HG03354 (cell line): ENCODE measurements at regions not wholly inside any gene's neighbourhood (a gene's known extent, or its start where the extent isn't known, plus 50 kb on each side); places are given as distances from the start of the nearest gene placed in this dataset.

ENCODE experiments used
- ATAC-seq: cut with Tn5 transposase; IDR thresholded peaks from one replicate; pipeline ENCODE4 v1.9.1; 2021; ENCODE audit warnings: mild to moderate bottlenecking; ENCODE audit not compliant: unreplicated experiment, poor library complexity, severe bottlenecking

DNA sequence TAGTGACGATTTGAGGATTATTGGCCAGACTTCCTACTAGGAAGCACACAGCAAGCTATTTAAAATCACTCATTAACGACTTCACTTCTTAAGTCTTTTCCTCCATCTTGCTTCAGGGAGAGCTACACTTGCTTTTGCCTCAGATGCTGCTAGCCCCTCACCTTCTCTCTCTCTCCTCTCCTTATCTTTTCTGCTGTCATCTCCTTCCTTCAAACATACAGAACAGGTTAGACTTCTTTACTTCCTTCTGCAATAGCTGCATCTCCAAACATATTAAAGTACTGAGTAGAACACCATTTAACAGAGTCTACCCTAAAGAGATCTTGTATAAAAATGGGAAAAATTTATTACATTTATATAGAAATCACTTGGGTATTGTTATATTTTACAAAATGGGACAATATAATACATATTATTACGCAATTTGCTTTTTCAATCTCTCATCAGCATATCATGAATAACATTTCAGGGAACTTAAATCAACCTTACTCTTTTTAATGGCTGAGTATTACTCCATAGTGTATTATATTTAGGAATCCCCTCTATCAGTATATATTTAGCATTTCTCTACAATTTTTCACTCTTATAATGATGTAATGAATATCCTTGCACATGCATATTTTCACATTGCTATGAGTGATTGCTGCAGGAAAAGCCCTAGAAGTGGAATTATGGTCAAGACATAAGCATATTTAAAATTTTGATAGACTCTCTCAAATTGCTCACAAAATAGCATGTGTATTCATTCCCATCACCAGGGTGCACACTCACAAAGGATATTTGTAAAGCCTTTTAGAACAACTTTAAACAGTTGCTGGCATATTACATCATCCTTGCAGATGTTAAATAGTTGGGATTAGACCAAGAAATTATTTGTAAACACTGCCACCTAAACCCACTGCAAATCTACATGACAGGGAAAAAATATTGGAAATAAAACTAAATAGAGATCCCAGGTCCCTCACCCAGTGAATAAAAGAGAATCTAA, 164.5 kb upstream of the NFIB start:
- ATAC-seq: no peak

DNA sequence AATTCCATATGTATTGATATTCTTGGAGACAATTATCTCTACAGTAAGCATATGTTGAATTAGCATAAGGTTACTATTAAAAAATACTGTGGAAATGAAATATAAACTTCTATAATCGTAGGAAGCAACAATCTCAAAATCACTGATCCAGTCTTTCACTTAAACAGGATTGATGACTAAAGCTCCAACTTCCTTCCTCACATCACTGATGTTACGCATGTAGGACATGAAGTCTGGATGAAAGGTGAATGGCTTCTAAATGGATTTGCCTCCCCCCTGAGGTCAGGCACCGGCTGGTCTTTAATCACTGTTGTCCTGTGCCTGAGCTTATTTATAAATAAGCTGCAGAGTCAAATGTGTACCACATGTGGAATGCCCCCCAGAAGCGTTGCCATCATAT, 157.1 kb upstream of the NFIB start:
- no peak for ATAC-seq

DNA sequence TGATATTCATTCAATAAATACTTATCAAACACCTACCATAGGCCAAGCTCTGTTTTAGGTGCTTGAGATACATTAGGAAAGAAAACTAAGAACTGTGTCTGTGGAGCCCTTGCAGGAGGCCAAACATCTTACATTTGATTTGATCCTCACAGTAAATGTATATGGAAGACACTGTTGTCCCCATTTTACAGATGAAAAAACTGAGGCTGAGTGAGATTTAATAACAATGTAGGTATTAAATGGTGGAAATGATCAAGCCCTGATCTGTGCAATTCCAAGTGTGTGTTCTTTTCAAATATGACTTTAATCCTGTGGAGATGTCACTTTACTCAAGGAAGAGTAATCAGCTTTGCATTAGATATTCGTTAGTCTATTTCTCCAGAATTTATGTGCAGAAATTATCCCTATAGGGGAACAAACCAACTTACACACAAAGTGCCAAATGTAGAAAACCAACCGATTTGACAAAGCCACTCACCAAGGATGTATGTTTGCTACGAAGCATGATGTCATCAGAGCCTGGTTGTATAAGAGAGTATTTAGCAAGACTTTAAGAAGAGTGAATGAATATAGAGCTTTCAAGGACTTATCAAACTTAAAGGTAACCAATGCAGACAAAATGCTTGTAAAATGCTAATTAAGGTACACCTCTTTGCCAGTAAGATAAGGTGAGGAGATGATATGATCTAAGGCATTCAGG, 153.9 kb upstream of the NFIB start:
- ATAC-seq: no peak

DNA sequence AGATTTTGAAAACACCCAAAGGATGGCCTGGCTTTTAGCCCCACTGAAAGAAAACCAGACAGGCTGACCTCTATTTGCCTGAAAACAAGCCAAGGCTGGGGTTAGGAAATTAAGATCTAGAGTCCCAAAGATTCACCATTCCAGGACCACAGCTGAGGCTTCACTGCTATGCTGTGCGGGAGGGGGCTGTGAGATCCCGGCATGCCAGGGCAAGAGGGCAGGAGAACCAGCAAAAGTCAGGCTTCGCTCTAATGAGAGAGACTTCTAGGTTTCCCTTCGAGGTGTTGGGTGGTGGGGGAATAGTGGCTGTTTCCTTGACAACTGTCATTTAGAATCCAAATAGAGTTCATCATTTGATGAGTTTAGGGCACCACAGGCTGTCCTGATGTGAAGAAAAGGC, 152.9 kb upstream of the NFIB start:
- no peak for ATAC-seq

DNA sequence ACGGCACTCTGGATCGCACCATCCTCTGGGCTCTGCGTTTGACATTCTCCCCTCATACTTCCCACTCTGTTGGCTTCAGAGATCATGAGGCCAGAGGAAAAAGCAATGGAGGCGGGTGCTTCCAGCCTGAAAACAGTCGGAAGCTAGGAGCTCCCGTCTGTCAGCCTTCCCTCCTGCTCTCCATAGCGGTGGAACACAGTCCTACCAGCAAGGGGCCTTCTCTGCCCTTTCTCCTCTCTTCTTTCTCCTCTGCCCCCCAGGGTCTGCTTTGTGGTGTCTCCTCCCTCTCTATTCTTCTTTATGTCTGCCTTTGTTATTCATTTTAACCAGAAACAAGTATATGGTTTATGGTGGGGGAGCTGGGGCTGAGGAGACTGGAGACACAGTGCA, 152.5 kb upstream of the NFIB start:
- no peak for ATAC-seq

DNA sequence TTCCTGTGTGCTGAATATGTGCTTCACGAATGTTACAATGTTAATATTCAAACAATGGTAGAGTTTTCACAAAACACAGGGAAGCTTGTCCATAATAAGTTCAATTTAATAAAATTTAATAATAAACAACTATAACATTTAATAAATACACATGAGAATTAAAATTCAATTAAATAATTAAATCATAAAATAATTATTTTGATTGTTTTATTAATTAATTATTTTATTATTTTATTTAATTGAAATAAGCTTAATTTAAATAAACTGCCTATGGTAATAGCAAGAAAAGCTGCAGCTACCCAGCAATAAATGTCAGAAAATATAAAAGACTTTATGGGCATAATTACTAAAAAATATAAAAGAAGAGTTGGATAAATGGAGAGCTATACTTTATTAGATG, 149.0 kb upstream of the NFIB start:
- no peak for ATAC-seq

DNA sequence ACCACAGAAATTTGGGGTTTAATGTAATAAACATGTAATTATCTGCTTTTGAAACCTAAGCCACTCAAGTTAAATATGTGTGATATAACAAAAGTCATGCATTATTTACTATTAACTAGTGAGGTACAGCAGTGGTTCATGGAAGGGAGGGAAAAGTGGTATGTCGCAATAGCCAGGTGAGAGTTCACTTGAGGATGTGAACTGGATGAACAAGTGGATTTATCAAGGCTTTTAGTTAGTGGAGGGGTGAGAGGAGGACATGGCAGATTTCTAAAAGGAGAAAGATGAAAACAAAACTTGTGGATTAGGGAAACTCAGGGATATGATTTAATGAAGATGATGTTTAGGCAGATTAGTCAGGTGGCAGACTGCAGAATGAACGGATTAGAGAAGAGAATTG, 141.3 kb upstream of the NFIB start:
- no peak for ATAC-seq

DNA sequence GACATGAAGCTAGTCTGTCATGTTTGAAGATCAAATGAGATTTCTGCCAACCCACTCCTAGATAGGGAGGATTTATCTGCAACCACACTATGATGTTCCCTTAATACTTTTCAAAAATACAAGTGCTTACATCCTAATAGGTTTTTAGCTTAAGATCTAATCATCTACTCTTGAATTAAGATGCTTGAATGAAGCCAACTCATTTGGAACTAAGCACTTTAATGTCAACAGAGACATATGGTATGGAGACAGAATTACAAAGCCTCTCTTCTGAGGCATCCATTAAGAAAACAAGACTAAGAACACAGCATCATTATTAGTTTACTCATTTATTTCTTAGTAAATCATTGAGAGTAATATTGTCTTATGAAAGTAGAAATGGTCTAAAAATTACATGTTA, 139.3 kb upstream of the NFIB start:
- ATAC-seq: no peak

DNA sequence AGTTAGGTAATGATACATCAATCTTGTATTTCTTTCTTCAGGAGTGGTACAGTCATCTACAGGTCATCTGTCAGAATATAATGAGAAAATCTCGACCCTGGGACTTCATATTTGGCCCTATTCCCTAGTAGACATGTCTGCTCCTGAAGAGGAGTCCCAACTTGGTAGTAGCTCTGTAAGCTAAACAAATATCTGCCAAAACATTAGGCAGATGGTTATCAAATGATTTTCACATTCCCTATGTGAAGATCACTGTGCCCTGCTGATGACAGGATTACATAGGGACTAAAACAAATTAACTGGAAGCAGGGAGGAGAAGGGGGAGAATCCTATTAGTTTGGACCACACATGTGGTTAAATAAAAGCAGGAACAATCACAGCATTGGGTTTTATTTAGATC, 138.6 kb upstream of the NFIB start:
- ATAC-seq: no peak

DNA sequence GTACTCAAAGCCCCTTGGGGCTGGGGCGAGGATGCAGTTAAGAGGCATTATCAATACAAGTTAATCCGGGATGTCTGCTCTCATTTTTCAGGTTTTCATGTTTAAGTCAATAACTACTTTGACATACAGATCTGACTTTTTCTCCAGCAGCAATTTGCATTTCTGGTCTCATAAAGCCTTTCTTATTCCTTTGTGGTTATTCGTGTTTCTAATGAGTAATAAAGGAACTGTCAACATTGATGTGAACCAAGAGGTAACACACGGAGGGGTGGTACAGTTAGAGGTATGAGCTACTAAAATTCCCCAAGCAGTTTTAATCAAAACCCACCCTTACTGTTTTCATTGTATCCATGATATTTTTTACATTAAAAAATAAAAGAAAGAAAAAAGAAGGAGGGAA, 138.0 kb upstream of the NFIB start:
- peak; percentile 91 for ATAC-seq

DNA sequence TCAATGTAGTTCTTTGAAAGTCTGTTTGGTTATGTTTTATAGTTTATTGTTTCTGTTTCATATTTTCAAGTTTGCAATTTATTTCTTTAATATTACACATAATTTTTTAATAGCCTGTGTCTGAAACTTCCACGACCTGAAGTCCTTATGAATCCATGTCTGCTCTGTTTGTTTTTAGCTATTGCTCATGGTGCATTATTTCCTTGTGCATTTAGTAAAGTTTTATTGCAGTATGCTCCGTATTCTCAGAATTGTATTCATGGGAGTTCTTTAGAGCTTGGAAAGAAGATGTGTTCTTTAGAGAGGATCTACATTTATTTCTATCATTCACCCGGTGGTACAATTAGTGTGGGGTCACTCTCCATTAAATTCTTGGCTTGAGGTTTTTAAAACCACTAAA, 133.2 kb upstream of the NFIB start:
- no peak for ATAC-seq

DNA sequence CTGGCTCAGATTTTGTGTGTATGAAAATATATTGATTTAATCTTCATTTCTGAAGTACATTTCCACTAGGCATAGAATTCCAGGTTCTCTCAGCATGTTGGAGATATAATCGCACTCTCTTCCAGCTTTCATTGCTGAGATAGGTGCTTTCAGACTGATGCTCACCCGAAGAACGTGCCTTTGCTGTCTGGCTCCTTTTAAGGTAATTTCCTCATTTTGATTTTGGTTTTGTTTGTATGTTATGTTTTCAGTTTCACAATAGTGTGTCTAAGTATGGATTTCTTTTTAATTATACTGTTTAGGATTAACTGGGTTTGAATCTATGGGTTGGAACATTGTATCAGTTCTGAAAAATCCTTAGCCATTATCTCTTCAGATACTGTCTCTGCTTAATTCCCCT, 132.0 kb upstream of the NFIB start:
- no peak for ATAC-seq

DNA sequence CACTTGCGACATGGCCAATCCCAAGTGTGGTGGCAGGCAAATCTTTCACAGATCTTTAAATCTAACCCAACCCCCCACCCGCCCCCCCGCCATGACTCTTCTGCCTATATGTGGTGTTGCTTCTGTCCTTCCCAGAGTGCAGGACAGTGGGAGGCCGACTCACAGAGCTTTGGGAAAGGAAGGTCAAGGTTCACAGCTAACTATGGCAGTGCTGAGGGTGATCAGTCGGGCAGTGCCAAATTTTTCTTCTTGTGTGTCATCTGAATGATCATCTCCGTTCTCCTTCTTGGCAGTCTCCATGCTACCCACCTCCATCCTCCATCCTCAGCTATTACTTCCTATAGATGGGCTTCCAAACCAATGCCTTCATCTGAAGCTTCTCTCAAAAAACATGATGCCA, 129.0 kb upstream of the NFIB start:
- no peak for ATAC-seq

DNA sequence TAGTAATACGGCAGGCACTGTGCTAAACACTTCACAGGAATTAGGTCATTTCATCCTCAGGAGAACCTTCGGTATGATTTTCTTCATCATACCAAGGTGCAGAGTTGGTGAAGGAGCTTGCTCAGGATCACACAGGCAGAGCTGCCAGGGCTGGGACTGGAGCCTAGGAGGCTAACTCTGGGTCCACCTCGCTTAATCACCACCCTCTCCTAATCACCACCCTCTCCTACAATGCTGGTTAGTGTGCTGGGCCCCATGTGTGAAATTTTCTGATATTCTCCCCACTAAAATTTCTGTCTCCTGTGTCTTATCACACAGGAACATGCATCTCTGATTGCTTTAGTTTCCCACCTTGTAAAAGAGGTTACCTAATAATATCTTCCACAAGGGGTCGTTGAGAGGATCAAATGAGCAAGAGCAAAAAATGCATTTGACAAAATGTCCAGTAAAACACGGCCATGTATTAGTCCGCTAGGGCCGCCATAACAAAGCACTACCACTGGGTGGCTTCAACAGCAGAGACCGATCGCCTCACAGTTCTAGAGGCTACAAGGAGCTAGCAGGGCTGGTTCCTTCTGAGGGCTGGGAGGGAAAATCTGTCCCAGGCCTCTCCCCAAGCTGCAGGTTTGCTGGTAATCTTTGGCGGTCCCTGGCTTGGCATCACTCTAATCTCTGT, 128.2 kb upstream of the NFIB start:
- peak; percentile 56 for ATAC-seq

DNA sequence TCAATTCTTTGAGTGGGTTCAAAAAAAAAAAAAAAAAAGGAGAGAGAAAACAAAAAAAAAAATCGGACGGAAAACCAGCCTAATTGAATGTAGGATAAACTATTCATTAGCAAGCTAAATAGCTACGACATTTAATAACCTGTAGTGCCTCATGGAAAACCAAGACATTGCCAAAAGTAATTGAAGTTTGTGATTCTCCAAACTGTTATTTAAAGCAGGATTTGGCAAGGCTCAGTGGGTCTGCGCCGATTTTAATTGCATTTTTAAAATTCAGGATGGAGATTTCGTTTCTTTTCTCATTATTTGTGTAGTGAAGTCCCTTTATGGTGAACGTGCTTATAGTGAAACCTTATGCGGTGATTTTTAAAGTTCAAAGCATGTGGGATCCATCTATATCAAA, 127.2 kb upstream of the NFIB start:
- ATAC-seq: no peak

DNA sequence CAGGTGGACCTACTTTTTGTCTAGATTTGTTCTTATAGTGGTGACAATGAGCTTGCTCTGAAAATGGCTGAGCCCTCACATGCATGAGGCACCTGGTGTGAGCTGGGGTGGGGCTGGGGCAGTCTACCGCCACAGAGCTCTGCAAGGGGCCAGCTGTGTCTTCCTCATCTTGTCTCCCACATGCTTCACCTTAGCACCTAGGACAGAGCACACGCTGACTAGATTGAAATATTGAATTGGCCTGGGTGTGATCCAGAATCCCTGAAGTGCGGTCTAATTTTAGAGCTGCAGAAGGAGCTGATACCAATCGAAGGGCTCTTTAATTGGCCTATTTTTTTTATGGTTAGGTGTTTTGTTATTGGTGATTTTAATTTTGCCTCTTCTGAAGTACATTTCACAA, 126.1 kb upstream of the NFIB start:
- no peak for ATAC-seq

DNA sequence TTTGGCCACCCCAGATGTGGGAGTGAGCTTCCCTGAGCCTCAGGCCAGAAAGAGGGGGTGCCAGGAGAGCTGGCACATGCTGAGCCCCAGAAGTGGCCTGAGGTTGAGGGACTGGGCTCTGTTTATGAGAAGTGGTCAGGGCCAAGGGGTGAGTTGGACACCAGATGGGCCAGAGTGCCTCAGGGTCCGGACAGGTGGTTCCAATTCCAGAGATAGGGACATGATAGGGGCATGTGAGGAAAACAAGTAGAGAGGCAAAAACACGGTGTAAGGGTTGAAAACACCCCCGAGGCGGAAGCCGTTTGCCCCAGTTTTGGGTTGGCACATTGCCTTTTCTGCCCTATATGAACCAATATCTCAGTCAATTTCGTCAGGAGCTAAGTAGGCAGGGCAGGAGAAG, 125.6 kb upstream of the NFIB start:
- no peak for ATAC-seq

DNA sequence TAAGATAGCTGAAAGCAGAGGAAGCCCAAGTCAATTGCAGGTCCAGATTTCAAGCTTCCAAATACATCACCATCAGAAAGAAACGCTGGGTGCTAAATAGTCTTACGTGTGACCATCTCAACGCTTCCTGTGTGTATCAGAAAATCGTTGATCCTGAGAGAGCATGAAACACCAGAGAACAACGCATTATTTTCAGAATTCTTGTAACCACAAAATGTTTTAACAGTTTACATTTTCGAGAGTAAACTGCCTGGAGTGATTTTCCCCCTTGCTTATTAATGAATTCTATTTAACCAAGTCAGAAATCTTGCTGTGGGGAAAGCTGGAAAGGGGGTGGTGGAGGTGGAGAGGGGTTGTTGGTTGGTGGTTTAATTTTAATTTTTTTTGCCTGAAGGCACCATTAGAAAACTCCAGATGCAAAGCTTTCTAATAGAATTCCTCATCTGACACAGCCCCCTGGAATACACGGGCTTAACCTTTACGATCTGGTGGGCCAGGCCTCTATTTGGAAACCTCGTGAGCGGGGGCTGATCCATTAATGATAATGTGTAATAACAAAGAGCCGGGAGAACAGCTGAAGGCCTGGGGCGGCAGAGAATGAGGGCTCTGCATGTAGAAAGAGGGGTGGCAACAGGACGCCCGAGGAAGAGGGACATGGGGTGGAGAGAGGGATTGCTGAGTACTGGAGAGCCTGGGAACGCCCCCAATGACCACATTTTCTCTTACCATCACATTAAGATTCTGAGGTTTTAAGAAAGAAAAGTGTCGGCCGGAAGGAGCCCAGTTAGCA, 124.5 kb upstream of the NFIB start:
- no peak for ATAC-seq

DNA sequence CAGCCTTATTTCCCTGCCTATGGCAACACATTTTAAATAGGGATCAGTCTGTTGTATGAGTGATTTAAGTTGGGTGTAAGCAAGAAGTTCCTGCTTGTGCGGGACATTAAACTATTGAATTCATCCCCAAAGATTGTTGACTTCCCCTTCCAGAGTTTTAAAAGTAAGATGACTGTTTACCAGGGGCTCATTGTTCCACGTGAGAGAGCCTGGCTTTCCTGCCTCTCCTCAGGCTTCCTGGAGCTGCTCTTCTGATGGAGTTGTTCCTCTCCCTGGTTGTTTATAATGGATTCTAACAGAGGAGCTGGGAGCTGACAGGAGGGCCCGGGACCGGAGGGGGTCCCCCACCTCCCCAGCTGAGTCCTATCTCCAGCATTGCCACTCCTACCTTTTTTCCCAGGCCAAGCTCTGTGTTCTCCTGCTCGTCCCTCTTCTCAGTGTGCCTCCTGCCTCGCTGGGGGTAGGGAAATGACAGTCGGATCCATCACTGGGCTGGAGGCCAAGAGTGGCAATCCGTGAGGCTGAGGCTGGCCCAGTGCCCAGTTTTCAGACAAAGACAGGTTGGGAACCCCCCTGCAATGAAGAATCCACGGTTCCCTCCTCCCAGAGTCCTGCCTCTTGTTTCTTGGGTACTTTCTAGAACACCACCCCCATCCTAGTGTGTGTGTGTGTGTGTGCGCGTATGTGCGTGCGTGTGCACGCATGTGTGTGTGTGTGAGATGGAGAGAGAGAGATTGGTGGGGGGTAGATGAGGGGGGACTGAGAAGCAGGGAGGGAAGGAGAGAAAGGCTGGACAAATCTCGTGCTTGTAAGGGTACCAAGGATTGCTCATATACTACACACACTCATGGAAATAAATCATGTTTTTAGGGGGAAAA, 123.7 kb upstream of the NFIB start:
- no peak for ATAC-seq
